Common myeloid progenitor, CD34-positive (primary cell): ENCODE measurements at regions not wholly inside any gene's neighbourhood (a gene's known extent, or its start where the extent isn't known, plus 50 kb on each side); places are given as distances from the start of the nearest gene placed in this dataset.

Source experiments
- CTCF ChIA-PET: fragments of 350-600 bp; sonication (Branson Sonifier 250); formaldehyde crosslinking; loops from one replicate; lab custom pipeline; 2021; ENCODE audit warnings: antibody characterized with exemption; lab: Charles Lee
- POLR2A ChIA-PET: fragments of 350-600 bp; sonication (Branson Sonifier 250); formaldehyde crosslinking; loops from one replicate; lab custom pipeline; 2021; ENCODE audit warnings: antibody characterized with exemption; lab: Charles Lee
- DNase-seq, 3 donors: peaks; one replicate each; pipeline versions ENCODE4 v3.0.0 to v3.0.0-alpha.2; 2013
- H3K27ac ChIP-seq, 2 experiments: 1 replicate in 1 of 2; 2 replicates in 1 of 2; pipeline ENCODE4 v1.7.0; 2013; ENCODE audit warnings: inconsistent platforms in 2 of 2, low read length in 2 of 2, mild to moderate bottlenecking in 2 of 2, low read depth in 1 of 2, moderate library complexity in 1 of 2; ENCODE audit not compliant: severe bottlenecking in 2 of 2, insufficient read depth in 1 of 2, poor library complexity in 1 of 2
- H3K27me3 ChIP-seq, 5 experiments: replicated peaks in 2 of 5; 1 replicate in 3 of 5; 2 replicates in 2 of 5; pipeline versions ENCODE4 v1.6.1 to v1.7.0; 2013; ENCODE audit warnings: low read length in 4 of 5, mild to moderate bottlenecking in 2 of 5, moderate library complexity in 2 of 5, inconsistent platforms in 1 of 5; ENCODE audit not compliant: insufficient read depth in 5 of 5, control insufficient read depth in 4 of 5
- H3K36me3 ChIP-seq, 4 experiments: 1 replicate in 2 of 4; 2 replicates in 2 of 4; pipeline versions ENCODE4 v1.6.1 to v1.7.0; 2013; ENCODE audit warnings: low read length in 3 of 4, control low read depth in 1 of 4, mild to moderate bottlenecking in 1 of 4; ENCODE audit not compliant: control insufficient read depth in 4 of 4, insufficient read depth in 4 of 4
- H3K4me1 ChIP-seq, 4 experiments: 1 replicate in 3 of 4; 2 replicates in 1 of 4; pipeline versions ENCODE4 v1.6.1 to v1.7.1; 2013; ENCODE audit warnings: low read length in 3 of 4, mild to moderate bottlenecking in 3 of 4, control low read depth in 1 of 4, inconsistent platforms in 1 of 4, moderate library complexity in 1 of 4; ENCODE audit not compliant: control insufficient read depth in 4 of 4, insufficient read depth in 4 of 4; ENCODE audit errors: control extremely low read depth in 1 of 4
- H3K4me3 ChIP-seq, 7 experiments: 1 replicate in 4 of 7; 2 replicates in 3 of 7; pipeline versions ENCODE4 v1.5.1 to v1.7.0; 2013; ENCODE audit warnings: mild to moderate bottlenecking in 7 of 7, low read length in 6 of 7, moderate library complexity in 6 of 7, inconsistent platforms in 2 of 7, low read depth in 2 of 7, control low read depth in 1 of 7; ENCODE audit not compliant: insufficient read depth in 4 of 7, control insufficient read depth in 1 of 7; ENCODE audit errors: extremely low read depth in 1 of 7
- H3K9me3 ChIP-seq, 5 experiments: 1 replicate in 4 of 5; 2 replicates in 1 of 5; pipeline versions ENCODE4 v1.6.1 to v1.7.1; 2013; ENCODE audit warnings: low read length in 4 of 5, mild to moderate bottlenecking in 2 of 5, inconsistent platforms in 1 of 5, low read depth in 1 of 5, moderate library complexity in 1 of 5; ENCODE audit not compliant: control insufficient read depth in 4 of 5, insufficient read depth in 2 of 5; ENCODE audit errors: control extremely low read depth in 1 of 5
- WGBS: methylation state at CpG from one replicate; pipeline ENCODE4 v1.1.5; 2013; ENCODE audit not compliant: insufficient coverage; 5-methylcytosine and 5-hydroxymethylcytosine counted together

DNA sequence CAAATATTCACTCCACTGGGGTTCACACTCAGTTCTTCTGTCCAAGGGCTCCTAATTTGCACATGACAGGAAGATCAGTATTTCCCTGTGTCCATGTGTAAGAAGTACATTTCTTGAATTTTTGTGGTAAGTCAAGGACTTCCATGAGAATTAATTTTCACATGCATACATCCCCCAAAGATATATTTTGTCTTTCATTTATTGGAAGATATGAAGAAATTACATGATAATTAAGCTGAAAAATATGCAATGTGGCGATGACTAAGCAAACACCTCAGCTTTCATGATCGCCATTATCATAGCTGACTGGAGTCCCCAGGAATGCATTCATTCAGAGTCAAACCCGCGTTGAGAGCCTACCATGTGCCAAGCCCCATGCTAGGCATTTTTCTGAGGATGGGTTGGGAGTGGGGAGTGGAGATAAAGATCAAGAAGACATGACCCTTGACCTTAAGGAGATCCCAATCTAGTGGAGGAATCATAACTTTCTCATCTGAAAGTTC, 104.6 kb upstream of the F3 start:
- ChIA-PET POLR2A (no interaction called here), CTCF (no interaction called here)
- no peak overlapping the region for H3K27ac ChIP-seq
- H3K9me3 ChIP-seq = no peaks in the 10 kb centered on the region
- DNase-seq = no peak
- no peaks in the 10 kb centered on the region for H3K27me3 ChIP-seq
- H3K4me1 ChIP-seq = no peaks in the 10 kb centered on the region
- 95% methylated on average over 3 of the region's 4 CpGs for WGBS
- no peak overlapping the region for H3K4me3 ChIP-seq
- H3K36me3 ChIP-seq = no peaks in the 10 kb centered on the region

DNA sequence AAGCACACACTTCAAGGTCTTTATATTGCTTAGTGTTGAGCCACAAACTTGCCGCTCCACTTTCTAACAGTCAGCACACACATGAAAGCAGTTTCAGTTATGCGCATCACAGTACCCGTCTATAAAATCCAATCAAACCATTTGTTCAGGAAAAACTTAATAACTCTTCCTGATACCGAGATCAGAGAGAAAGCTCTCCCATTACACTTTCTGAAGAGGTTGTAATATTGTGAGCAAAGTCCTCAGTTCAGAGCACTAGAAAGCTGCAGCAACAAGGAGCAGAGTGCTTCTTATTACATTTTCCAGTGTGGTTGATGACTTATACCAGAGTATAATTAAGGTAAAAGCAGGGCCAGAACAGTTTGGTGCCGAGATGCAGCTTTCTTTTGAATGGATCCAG, 102.8 kb upstream of the F3 start:
- Histone ChIP-seq H3K4me1 (no peaks in the 10 kb centered on the region), H3K36me3 (no peaks in the 10 kb centered on the region), H3K27ac (no peak overlapping the region), H3K27me3 (no peaks in the 10 kb centered on the region), H3K9me3 (peaks cover 0 to 2% (median 0%) of the 10 kb centered on the region in 5 experiments), H3K4me3 (no peak overlapping the region)
- DNase-seq = no peak
- WGBS = 96% methylated on average over 3 of the region's 5 CpGs
- POLR2A ChIA-PET = no interaction called here
- CTCF ChIA-PET = no interaction called here

- H3K4me3 ChIP-seq = no peak overlapping the region
- H3K27ac ChIP-seq = no peak overlapping the region
- 100% methylated on average over 6 of the region's 7 CpGs for WGBS
- no peaks in the 10 kb centered on the region for H3K4me1 ChIP-seq
- no peak for DNase-seq
- no peaks in the 10 kb centered on the region for H3K27me3 ChIP-seq
- ChIA-PET CTCF (no interaction called here), POLR2A (no interaction called here)
- no peaks in the 10 kb centered on the region for H3K36me3 ChIP-seq
- peaks cover 0 to 2% (median 0%) of the 10 kb centered on the region in 5 experiments for H3K9me3 ChIP-seq
Measured at GRCh38 chr1:94643819-94644218, 102.3 kb upstream of the F3 start.

DNA sequence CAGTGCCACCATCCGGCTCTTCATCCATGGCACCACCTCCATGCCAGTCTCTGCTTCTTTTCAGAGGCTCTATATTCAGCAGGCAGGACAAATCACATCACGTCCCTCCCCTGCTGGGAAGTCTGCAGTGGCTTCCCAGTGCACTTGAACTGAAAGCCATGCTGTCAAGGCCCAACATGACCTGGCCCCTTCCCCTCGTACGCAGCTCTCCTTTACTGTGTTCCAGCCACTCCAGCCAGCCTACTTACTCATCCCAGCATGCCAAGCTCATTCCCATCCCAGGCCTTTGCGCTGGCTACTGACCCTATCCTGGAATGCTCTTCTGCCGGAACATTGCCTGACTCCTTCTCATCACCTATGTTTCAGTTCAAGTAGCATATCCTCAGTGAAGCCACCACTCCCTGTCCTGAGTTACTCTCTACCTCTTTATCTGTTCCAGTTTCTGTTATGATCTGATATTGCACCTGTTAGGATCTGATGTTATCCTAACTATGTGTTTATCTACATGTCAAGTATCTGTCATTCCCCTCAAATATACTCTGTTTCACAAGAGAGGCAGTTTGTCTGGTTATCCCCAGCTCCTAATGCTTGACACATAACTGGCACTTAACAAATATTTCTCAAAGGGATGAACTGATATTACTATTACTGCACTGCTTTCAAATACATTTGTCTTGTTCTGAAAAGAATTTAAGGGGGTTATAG, 101.2 kb upstream of the F3 start:
- CTCF ChIA-PET = interaction anchor here (0.7 kb wide), 1 partner anchor 97 kb away, joined by 3 read pairs; no protein-coding TSS in a partner anchor

DNA sequence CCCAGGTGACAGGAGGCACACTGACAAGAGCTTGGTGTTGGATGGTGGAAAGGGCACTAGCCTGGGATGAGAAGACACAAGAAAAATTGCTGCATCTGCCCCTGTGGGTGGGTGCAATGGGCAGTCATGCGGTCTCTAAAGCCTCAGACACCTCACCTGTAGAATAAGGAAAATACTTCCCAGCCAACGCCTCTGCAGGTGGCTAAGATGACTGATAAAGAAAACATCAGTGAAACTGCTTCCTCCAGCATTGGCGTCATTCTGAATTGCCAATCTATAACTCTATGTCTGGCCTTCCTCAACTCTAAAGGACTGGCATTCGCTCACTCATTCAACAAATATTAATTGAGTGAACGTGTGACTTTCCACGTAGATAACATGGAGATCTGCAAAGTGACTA, 100.4 kb upstream of the F3 start:
- H3K4me3 ChIP-seq = no peak overlapping the region
- 99% methylated on average over 6 of the region's 6 CpGs for WGBS
- CTCF ChIA-PET = interaction anchor here (1.2 kb wide), 1 partner anchor 11 kb away, joined by 3 read pairs; no protein-coding TSS in a partner anchor
- DNase-seq = no peak
- POLR2A ChIA-PET = no interaction called here
- H3K27me3 ChIP-seq = no peaks in the 10 kb centered on the region
- no peaks in the 10 kb centered on the region for H3K4me1 ChIP-seq
- H3K27ac ChIP-seq = no peak overlapping the region
- no peaks in the 10 kb centered on the region for H3K36me3 ChIP-seq
- peaks cover 0 to 2% (median 0%) of the 10 kb centered on the region in 5 experiments for H3K9me3 ChIP-seq

More for the DNA sequence above, 101.2 kb upstream of the F3 start:
- POLR2A ChIA-PET = no interaction called here
- H3K4me1 ChIP-seq = no peaks in the 10 kb centered on the region
- WGBS = 98% methylated on average over 6 of the region's 6 CpGs
- H3K9me3 ChIP-seq = peaks cover 0 to 2% (median 0%) of the 10 kb centered on the region in 5 experiments
- H3K27ac ChIP-seq = no peak overlapping the region
- no peaks in the 10 kb centered on the region for H3K36me3 ChIP-seq
- no peak for DNase-seq
- no peak overlapping the region for H3K4me3 ChIP-seq
- no peaks in the 10 kb centered on the region for H3K27me3 ChIP-seq

DNA sequence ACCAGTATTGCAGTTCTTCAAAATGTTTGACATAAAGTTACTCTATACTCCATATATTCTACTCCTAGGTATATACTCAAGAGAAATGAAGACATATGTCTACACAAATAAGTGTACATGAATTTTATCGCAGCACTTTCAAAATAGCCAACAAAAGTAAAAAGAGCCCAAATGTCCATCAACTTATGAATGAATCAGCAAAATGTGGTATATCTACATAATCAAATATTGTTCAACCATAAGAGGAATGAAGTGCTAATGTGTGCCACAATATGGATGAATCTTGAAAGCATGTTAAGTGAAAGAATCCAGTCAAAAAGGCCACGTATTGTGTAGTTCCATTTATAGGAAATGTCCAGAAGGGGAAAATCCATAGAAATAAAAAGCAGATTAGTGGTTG, 98.6 kb upstream of the F3 start:
- Histone ChIP-seq H3K27me3 (no peaks in the 10 kb centered on the region), H3K27ac (no peak overlapping the region), H3K9me3 (peaks cover 0 to 2% (median 0%) of the 10 kb centered on the region in 5 experiments), H3K4me3 (no peak overlapping the region), H3K36me3 (no peaks in the 10 kb centered on the region), H3K4me1 (no peaks in the 10 kb centered on the region)
- POLR2A ChIA-PET = no interaction called here
- DNase-seq = no peak
- CTCF ChIA-PET = no interaction called here
- WGBS = 92% methylated on average over 1 of the region's 2 CpGs

- ChIA-PET CTCF (no interaction called here), POLR2A (no interaction called here)
- no peak overlapping the region for H3K4me3 ChIP-seq
- DNase-seq = no peak
- WGBS = 83% methylated on average over 2 of the region's 3 CpGs
- no peaks in the 10 kb centered on the region for H3K27me3 ChIP-seq
- H3K27ac ChIP-seq = no peak overlapping the region
- no peaks in the 10 kb centered on the region for H3K36me3 ChIP-seq
- H3K9me3 ChIP-seq = peaks cover 0 to 3% (median 0%) of the 10 kb centered on the region in 5 experiments
- H3K4me1 ChIP-seq = no peaks in the 10 kb centered on the region
Measured at GRCh38 chr1:94637121-94637520, 95.6 kb upstream of the F3 start.
